Astrocyte of the spinal cord (primary cell): ENCODE measurements at regions not wholly inside any gene's neighbourhood (a gene's known extent, or its start where the extent isn't known, plus 50 kb on each side); places are given as distances from the start of the nearest gene placed in this dataset.

Source experiments
- DNase-seq: peaks from one replicate; pipeline ENCODE4 v3.0.0; 2011; ENCODE audit warnings: low read depth, low spot score
- H3K4me3 ChIP-seq: 2 replicates; pipeline ENCODE4 v1.5.1; 2011; ENCODE audit warnings: low read depth, mild to moderate bottlenecking, low read length, moderate library complexity
- CTCF ChIP-seq: IDR thresholded peaks from 2 replicates; pipeline ENCODE4 v1.5.1; 2012; ENCODE audit warnings: low read depth, mild to moderate bottlenecking, low read length, inconsistent platforms
- in situ Hi-C: cut with HindIII; loops from 2 replicates; pipeline ENCODE4 v1.10.0; 2017; ENCODE audit warnings: low sequenced_read_pairs

- no peak overlapping the region for H3K4me3 ChIP-seq
- no peak for TF ChIP-seq CTCF
- peak; percentile 5 for DNase-seq
- in situ Hi-C loops, result no loop called here
Measured at GRCh38 chr2:66755974-66756373, 321.0 kb downstream of the MEIS1 start.

GRCh38 chr2:66761826-66762225 is 326.9 kb downstream of the MEIS1 start:
- no peak for DNase-seq
- no peak overlapping the region for H3K4me3 ChIP-seq
- in situ Hi-C loops, result no loop called here
- TF ChIP-seq CTCF, result no peak

- H3K4me3 ChIP-seq, result no peak overlapping the region
- in situ Hi-C loops, result no loop called here
- no peak for TF ChIP-seq CTCF
- DNase-seq, result no peak
Measured at GRCh38 chr2:66762761-66763160, 327.8 kb downstream of the MEIS1 start.

GRCh38 chr2:66766582-66766981 is 331.7 kb downstream of the MEIS1 start:
- TF ChIP-seq CTCF, result no peak
- H3K4me3 ChIP-seq, result no peak overlapping the region
- in situ Hi-C loops, result no loop called here
- DNase-seq, result no peak

GRCh38 chr2:66771359-66771976 is 336.5 kb downstream of the MEIS1 start:
- DNase-seq, result peak; percentile 6
- H3K4me3 ChIP-seq, result no peak overlapping the region
- in situ Hi-C loops, result no loop called here
- no peak for TF ChIP-seq CTCF

- H3K4me3 ChIP-seq, result no peak overlapping the region
- no peak for TF ChIP-seq CTCF
- no peak for DNase-seq
- in situ Hi-C loops, result no loop called here
Measured at GRCh38 chr2:66772618-66773017, 337.7 kb downstream of the MEIS1 start.
